ENCODE measurements at regions not wholly inside any gene's neighbourhood (a gene's known extent, or its start where the extent isn't known, plus 50 kb on each side); places are given as distances from the start of the nearest gene placed in this dataset.

DNA sequence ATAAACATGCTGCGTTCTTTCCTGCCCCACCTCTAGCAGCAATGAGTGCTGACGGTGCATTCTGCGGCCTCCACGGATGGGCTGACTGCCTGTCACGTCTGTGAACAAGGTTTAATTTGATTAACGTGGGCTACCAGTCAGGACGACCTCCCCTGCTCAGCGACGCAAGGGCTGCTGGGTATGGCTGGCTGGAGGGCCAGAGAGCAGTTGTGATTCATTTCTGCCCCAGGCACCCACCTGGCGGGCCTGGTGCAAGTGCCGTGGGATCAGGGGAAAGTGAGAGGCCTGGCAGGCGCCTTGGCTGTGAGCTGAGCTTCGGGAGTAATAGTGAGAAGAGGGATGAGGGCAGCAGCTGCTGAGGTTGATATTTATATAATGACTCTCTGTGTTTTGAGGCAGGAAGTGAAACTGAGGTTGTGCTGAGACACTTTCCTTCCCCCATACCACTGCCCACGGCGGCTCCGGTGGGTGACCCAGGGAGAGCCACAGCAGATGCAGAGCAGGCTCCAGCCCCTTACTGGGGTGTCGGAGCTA lies 190.4 kb upstream of the BCL6 start (continued):
- TF ChIP-seq, protein P1, sequence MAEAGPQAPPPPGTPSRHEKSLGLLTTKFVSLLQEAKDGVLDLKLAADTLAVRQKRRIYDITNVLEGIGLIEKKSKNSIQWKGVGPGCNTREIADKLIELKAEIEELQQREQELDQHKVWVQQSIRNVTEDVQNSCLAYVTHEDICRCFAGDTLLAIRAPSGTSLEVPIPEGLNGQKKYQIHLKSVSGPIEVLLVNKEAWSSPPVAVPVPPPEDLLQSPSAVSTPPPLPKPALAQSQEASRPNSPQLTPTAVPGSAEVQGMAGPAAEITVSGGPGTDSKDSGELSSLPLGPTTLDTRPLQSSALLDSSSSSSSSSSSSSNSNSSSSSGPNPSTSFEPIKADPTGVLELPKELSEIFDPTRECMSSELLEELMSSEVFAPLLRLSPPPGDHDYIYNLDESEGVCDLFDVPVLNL (IDR thresholded peaks at IDR 0.05; ENCODE audit: low read depth, low read length) = no peak
- no peak for TF ChIP-seq POLR2A (IDR thresholded peaks at IDR 0.05; ENCODE audit: low read depth, low read length)
- peak; percentile 89 to 93; a peak in 3 of 4 replicates for TF ChIP-seq EP300 (IDR thresholded peaks at IDR 0.05; ENCODE audit: borderline replicate concordance in 1 of 2, control insufficient read depth in 1 of 2, low read depth in 2 of 2, low read length in 2 of 2)
- no peak for TF ChIP-seq SIX5 (IDR thresholded peaks at IDR 0.05; ENCODE audit: low read depth, low read length, severe bottlenecking)
- no peak for TF ChIP-seq CBX3 (IDR thresholded peaks at IDR 0.05; ENCODE audit: borderline replicate concordance, low read depth)
- no peak for TF ChIP-seq POLR2AphosphoS2 (IDR thresholded peaks at IDR 0.05; ENCODE audit: low read depth, low read length)
- no peak for TF ChIP-seq ASH2L (IDR thresholded peaks at IDR 0.05; ENCODE audit: borderline replicate concordance, low read depth)
- TF ChIP-seq NBN (IDR thresholded peaks at IDR 0.05) = peak; percentile 89
- no peak for TF ChIP-seq SMAD5 (IDR thresholded peaks at IDR 0.05; ENCODE audit: low read depth)
- TF ChIP-seq, protein P2, sequence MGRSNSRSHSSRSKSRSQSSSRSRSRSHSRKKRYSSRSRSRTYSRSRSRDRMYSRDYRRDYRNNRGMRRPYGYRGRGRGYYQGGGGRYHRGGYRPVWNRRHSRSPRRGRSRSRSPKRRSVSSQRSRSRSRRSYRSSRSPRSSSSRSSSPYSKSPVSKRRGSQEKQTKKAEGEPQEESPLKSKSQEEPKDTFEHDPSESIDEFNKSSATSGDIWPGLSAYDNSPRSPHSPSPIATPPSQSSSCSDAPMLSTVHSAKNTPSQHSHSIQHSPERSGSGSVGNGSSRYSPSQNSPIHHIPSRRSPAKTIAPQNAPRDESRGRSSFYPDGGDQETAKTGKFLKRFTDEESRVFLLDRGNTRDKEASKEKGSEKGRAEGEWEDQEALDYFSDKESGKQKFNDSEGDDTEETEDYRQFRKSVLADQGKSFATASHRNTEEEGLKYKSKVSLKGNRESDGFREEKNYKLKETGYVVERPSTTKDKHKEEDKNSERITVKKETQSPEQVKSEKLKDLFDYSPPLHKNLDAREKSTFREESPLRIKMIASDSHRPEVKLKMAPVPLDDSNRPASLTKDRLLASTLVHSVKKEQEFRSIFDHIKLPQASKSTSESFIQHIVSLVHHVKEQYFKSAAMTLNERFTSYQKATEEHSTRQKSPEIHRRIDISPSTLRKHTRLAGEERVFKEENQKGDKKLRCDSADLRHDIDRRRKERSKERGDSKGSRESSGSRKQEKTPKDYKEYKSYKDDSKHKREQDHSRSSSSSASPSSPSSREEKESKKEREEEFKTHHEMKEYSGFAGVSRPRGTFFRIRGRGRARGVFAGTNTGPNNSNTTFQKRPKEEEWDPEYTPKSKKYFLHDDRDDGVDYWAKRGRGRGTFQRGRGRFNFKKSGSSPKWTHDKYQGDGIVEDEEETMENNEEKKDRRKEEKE (IDR thresholded peaks at IDR 0.05) = no peak
- no peak for TF ChIP-seq RFX5 (IDR thresholded peaks at IDR 0.05; ENCODE audit: low read depth, low read length)
- TF ChIP-seq, protein P3, sequence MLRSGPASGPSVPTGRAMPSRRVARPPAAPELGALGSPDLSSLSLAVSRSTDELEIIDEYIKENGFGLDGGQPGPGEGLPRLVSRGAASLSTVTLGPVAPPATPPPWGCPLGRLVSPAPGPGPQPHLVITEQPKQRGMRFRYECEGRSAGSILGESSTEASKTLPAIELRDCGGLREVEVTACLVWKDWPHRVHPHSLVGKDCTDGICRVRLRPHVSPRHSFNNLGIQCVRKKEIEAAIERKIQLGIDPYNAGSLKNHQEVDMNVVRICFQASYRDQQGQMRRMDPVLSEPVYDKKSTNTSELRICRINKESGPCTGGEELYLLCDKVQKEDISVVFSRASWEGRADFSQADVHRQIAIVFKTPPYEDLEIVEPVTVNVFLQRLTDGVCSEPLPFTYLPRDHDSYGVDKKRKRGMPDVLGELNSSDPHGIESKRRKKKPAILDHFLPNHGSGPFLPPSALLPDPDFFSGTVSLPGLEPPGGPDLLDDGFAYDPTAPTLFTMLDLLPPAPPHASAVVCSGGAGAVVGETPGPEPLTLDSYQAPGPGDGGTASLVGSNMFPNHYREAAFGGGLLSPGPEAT (IDR thresholded peaks at IDR 0.05; ENCODE audit: low read depth) = peak; percentile 68; the same call in 1 of the 2 replicates
- TF ChIP-seq LARP7 (IDR thresholded peaks at IDR 0.05) = no peak
- TF ChIP-seq, protein P4, sequence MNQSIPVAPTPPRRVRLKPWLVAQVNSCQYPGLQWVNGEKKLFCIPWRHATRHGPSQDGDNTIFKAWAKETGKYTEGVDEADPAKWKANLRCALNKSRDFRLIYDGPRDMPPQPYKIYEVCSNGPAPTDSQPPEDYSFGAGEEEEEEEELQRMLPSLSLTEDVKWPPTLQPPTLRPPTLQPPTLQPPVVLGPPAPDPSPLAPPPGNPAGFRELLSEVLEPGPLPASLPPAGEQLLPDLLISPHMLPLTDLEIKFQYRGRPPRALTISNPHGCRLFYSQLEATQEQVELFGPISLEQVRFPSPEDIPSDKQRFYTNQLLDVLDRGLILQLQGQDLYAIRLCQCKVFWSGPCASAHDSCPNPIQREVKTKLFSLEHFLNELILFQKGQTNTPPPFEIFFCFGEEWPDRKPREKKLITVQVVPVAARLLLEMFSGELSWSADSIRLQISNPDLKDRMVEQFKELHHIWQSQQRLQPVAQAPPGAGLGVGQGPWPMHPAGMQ (IDR thresholded peaks at IDR 0.05; ENCODE audit: borderline replicate concordance) = no peak
- peak; percentile 99 for TF ChIP-seq EED (IDR thresholded peaks at IDR 0.05; ENCODE audit: low read depth)
- TF ChIP-seq STAT3 (IDR thresholded peaks at IDR 0.05; ENCODE audit: low read depth, low read length) = 0 out of 2 replicates have a peak, but pooled peaks have one; percentile 58
- TF ChIP-seq TCF7 (IDR thresholded peaks at IDR 0.05; ENCODE audit: borderline replicate concordance) = peak; percentile 56; the same call in 1 of the 2 replicates
- TF ChIP-seq, protein P5, sequence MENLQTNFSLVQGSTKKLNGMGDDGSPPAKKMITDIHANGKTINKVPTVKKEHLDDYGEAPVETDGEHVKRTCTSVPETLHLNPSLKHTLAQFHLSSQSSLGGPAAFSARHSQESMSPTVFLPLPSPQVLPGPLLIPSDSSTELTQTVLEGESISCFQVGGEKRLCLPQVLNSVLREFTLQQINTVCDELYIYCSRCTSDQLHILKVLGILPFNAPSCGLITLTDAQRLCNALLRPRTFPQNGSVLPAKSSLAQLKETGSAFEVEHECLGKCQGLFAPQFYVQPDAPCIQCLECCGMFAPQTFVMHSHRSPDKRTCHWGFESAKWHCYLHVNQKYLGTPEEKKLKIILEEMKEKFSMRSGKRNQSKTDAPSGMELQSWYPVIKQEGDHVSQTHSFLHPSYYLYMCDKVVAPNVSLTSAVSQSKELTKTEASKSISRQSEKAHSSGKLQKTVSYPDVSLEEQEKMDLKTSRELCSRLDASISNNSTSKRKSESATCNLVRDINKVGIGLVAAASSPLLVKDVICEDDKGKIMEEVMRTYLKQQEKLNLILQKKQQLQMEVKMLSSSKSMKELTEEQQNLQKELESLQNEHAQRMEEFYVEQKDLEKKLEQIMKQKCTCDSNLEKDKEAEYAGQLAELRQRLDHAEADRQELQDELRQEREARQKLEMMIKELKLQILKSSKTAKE (IDR thresholded peaks at IDR 0.05; ENCODE audit: low read depth, poor library complexity, severe bottlenecking) = peak; percentile 86
- TF ChIP-seq IKZF1 (conservative IDR thresholded peaks at IDR 0.05) = peak; percentile 98
- TF ChIP-seq NR2F1 (conservative IDR thresholded peaks at IDR 0.05) = peak; percentile 81
- TF ChIP-seq, protein P6, sequence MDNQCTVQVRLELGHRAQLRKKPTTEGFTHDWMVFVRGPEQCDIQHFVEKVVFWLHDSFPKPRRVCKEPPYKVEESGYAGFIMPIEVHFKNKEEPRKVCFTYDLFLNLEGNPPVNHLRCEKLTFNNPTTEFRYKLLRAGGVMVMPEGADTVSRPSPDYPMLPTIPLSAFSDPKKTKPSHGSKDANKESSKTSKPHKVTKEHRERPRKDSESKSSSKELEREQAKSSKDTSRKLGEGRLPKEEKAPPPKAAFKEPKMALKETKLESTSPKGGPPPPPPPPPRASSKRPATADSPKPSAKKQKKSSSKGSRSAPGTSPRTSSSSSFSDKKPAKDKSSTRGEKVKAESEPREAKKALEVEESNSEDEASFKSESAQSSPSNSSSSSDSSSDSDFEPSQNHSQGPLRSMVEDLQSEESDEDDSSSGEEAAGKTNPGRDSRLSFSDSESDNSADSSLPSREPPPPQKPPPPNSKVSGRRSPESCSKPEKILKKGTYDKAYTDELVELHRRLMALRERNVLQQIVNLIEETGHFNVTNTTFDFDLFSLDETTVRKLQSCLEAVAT (IDR thresholded peaks at IDR 0.05) = peak; percentile 79; the same call in 1 of the 2 replicates
